ENCODE measurements at regions not wholly inside any gene's neighbourhood (a gene's known extent, or its start where the extent isn't known, plus 50 kb on each side); places are given as distances from the start of the nearest gene placed in this dataset.

GRCh38 chr10:123506455-123506854 lies 159.7 kb upstream of the GPR26 start:
- no peaks in the 10 kb centered on the region for H3K9me3 Mint-ChIP-seq
- H3K4me3 ChIP-seq (ENCODE audit: low read length), result no peak overlapping the region
- H3K27ac Mint-ChIP-seq, result no peak overlapping the region
- no peaks in the 10 kb centered on the region for H3K9me3 ChIP-seq (ENCODE audit: control insufficient read depth in 1 of 2, insufficient read depth in 1 of 2, low read length in 2 of 2)
- H3K27ac ChIP-seq (ENCODE audit: low read depth in 1 of 2, low read length in 2 of 2), result no peak overlapping the region
- H3K4me1 Mint-ChIP-seq (ENCODE audit: low read depth), result no peaks in the 10 kb centered on the region
- H3K4me1 ChIP-seq (ENCODE audit: insufficient read depth, low read length), result no peaks in the 10 kb centered on the region
- ChIA-PET CTCF (no interaction called here), POLR2A (no interaction called here)
- ATAC-seq (ENCODE audit: poor library complexity), result no peak
- no peak overlapping the region for H3K4me3 Mint-ChIP-seq
- H3K27me3 ChIP-seq (ENCODE audit: control insufficient read depth in 1 of 2, insufficient read depth in 2 of 2, low read length in 2 of 2), result peaks cover 0 to 3% of the 10 kb centered on the region in 2 experiments
- TF ChIP-seq CTCF (IDR thresholded peaks at IDR 0.05), result no peak
- no peaks in the 10 kb centered on the region for H3K36me3 ChIP-seq (ENCODE audit: insufficient read depth, low read length)
- intact Hi-C loops (cut with DNase I, micrococcal nuclease), result no loop called here
- H3K36me3 Mint-ChIP-seq (ENCODE audit: low read depth), result no peaks in the 10 kb centered on the region
- DNase-seq, result no peak
- peaks cover 26% of the 10 kb centered on the region for H3K27me3 Mint-ChIP-seq

GRCh38 chr10:123507298-123507697 lies 158.9 kb upstream of the GPR26 start:
- Histone ChIP-seq H3K36me3 (ENCODE audit: insufficient read depth, low read length) (no peaks in the 10 kb centered on the region), H3K27me3 (ENCODE audit: control insufficient read depth in 1 of 2, insufficient read depth in 2 of 2, low read length in 2 of 2) (peaks cover 0 to 3% of the 10 kb centered on the region in 2 experiments), H3K27ac (ENCODE audit: low read depth in 1 of 2, low read length in 2 of 2) (no peak overlapping the region), H3K9me3 (ENCODE audit: control insufficient read depth in 1 of 2, insufficient read depth in 1 of 2, low read length in 2 of 2) (no peaks in the 10 kb centered on the region), H3K4me3 (ENCODE audit: low read length) (no peak overlapping the region), H3K4me1 (ENCODE audit: insufficient read depth, low read length) (no peaks in the 10 kb centered on the region)
- ATAC-seq (ENCODE audit: poor library complexity) (no peak), DNase-seq (no peak)
- H3K9me3 Mint-ChIP-seq, result no peaks in the 10 kb centered on the region
- no peak overlapping the region for H3K27ac Mint-ChIP-seq
- TF ChIP-seq CTCF (IDR thresholded peaks at IDR 0.05), result no peak
- no peaks in the 10 kb centered on the region for H3K36me3 Mint-ChIP-seq (ENCODE audit: low read depth)
- POLR2A ChIA-PET, result no interaction called here
- CTCF ChIA-PET, result no interaction called here
- H3K4me3 Mint-ChIP-seq, result no peak overlapping the region
- H3K4me1 Mint-ChIP-seq (ENCODE audit: low read depth), result no peaks in the 10 kb centered on the region
- peaks cover 20% of the 10 kb centered on the region for H3K27me3 Mint-ChIP-seq
- intact Hi-C loops (cut with DNase I, micrococcal nuclease), result no loop called here

GRCh38 chr10:123509338-123509737 lies 156.8 kb upstream of the GPR26 start:
- ChIA-PET CTCF (no interaction called here), POLR2A (no interaction called here)

More at GRCh38 chr10:123509338-123509737, 156.8 kb upstream of the GPR26 start:
- DNase-seq, result no peak
- ATAC-seq (ENCODE audit: poor library complexity), result no peak
- H3K27me3 ChIP-seq (ENCODE audit: control insufficient read depth in 1 of 2, insufficient read depth in 2 of 2, low read length in 2 of 2), result peaks cover 0 to 3% of the 10 kb centered on the region in 2 experiments
- intact Hi-C loops (cut with DNase I, micrococcal nuclease), result no loop called here
- no peaks in the 10 kb centered on the region for H3K36me3 ChIP-seq (ENCODE audit: insufficient read depth, low read length)
- Mint-ChIP-seq H3K27ac (no peak overlapping the region), H3K9me3 (no peaks in the 10 kb centered on the region), H3K4me1 (ENCODE audit: low read depth) (no peaks in the 10 kb centered on the region), H3K4me3 (no peak overlapping the region), H3K27me3 (peaks cover 20% of the 10 kb centered on the region), H3K36me3 (ENCODE audit: low read depth) (no peaks in the 10 kb centered on the region)
- H3K4me3 ChIP-seq (ENCODE audit: low read length), result no peak overlapping the region
- H3K9me3 ChIP-seq (ENCODE audit: control insufficient read depth in 1 of 2, insufficient read depth in 1 of 2, low read length in 2 of 2), result peaks cover 0 to 4% of the 10 kb centered on the region in 2 experiments
- H3K27ac ChIP-seq (ENCODE audit: low read depth in 1 of 2, low read length in 2 of 2), result no peak overlapping the region
- TF ChIP-seq CTCF (IDR thresholded peaks at IDR 0.05), result no peak
- H3K4me1 ChIP-seq (ENCODE audit: insufficient read depth, low read length), result no peaks in the 10 kb centered on the region
